ENCODE measurements at regions not wholly inside any gene's neighbourhood (a gene's known extent, or its start where the extent isn't known, plus 50 kb on each side); places are given as distances from the start of the nearest gene placed in this dataset.

GRCh38 chr11:116535120-116535519 is 237.7 kb downstream of the BUD13 start:
- H3K27ac ChIP-seq: no peak overlapping the region

GRCh38 chr11:116534270-116534975 is 238.4 kb downstream of the BUD13 start:
- no peak overlapping the region for H3K4me3 ChIP-seq
- no peaks in the 10 kb centered on the region for H3K36me3 ChIP-seq
- H3K27ac ChIP-seq: no peak overlapping the region
- no peaks in the 10 kb centered on the region for H3K9me3 ChIP-seq (replicated peaks)
- no peak for DNase-seq
- no peaks in the 10 kb centered on the region for H3K4me1 ChIP-seq
- H3K27me3 ChIP-seq: no peaks in the 10 kb centered on the region; the same call in 1 of the 2 replicates

More at GRCh38 chr11:116535120-116535519, 237.7 kb downstream of the BUD13 start:
- H3K36me3 ChIP-seq: no peaks in the 10 kb centered on the region
- DNase-seq: no peak
- H3K27me3 ChIP-seq: no peaks in the 10 kb centered on the region; the same call in 1 of the 2 replicates
- H3K4me1 ChIP-seq: no peaks in the 10 kb centered on the region
- H3K4me3 ChIP-seq: no peak overlapping the region
- H3K9me3 ChIP-seq (replicated peaks): no peaks in the 10 kb centered on the region

DNA sequence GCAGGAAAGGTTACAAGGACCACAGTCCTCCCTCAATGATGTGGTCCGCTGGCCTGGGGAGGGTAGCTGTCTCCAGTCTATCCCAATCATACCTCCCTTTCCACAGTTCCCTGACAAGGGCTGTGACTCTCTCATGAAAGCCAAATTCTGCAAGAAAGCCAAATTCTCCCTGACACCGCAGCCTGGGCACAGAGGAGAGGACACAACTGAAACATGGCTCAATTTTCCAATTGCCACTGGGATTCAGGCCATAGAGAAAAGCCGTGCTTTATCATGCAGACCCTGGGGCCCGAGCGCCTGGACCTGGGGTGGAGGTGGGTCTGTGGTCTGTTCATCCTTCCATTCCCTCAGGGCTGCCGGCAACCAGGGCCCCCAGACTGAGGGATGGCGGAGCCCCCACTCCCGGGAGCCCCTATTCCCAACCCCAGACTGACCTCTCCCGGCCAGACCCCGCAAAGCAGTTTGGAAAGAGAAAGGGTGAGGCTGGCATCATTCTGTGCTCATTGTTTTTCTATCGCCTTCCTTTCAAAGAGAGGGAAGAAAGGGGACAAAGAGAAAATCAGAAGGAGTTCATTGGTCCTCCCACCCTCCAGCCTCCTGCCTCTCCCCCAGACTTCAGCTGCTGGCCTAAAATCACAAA is 239.5 kb downstream of the BUD13 start:
- no peaks in the 10 kb centered on the region for H3K4me1 ChIP-seq
- no peaks in the 10 kb centered on the region for H3K9me3 ChIP-seq (replicated peaks)
- H3K4me3 ChIP-seq: no peak overlapping the region
- H3K36me3 ChIP-seq: no peaks in the 10 kb centered on the region
- no peaks in the 10 kb centered on the region; the same call in 1 of the 2 replicates for H3K27me3 ChIP-seq
- DNase-seq: no peak
- no peak overlapping the region for H3K27ac ChIP-seq

DNA sequence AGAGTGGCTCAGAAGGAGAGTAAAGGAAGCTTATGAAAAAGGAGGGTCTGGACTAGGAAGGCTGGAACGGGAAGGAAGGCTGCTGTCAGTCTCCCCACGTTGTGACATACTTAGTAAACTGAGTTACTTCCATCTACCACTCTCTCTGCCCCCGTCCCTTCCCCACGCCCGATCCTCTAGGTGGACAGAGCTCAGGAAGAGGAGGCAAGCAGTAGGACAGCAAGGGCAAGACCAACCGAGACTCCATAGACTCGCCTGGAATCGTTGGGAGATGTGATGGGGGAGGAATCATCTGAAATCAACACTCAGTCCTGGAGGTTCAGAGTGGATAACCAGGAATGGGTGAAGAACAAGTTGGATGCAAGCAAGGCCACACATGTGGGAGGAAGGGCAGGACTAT is 240.7 kb downstream of the BUD13 start:
- no peak overlapping the region for H3K4me3 ChIP-seq
- no peaks in the 10 kb centered on the region for H3K9me3 ChIP-seq (replicated peaks)
- H3K36me3 ChIP-seq: no peaks in the 10 kb centered on the region
- H3K4me1 ChIP-seq: no peaks in the 10 kb centered on the region
- H3K27ac ChIP-seq: no peak overlapping the region
- H3K27me3 ChIP-seq: no peaks in the 10 kb centered on the region; the same call in 1 of the 2 replicates
- DNase-seq: no peak

DNA sequence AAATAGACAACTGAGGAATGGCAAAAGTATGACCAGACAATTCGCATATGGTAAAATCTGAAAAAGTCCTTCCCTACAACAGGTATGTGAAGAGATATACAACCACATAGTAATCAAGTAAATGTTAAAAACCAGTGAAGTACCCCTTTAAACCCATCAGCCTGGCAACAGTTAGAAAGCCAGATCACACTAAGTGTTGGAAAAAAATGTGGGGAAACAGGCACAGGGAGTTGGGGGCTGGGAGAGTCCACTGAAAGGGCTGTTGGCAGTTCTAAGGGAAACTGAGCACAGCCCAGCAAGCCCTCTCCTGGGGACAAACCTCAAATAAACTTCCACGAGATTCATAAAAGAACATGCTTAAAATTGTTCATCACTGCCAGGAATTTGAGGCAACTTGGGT is 242.1 kb downstream of the BUD13 start:
- no peaks in the 10 kb centered on the region for H3K36me3 ChIP-seq
- no peak overlapping the region for H3K27ac ChIP-seq
- H3K9me3 ChIP-seq (replicated peaks): no peaks in the 10 kb centered on the region
- H3K4me1 ChIP-seq: no peaks in the 10 kb centered on the region
- no peak overlapping the region for H3K4me3 ChIP-seq
- H3K27me3 ChIP-seq: no peaks in the 10 kb centered on the region; the same call in 1 of the 2 replicates
- no peak for DNase-seq

DNA sequence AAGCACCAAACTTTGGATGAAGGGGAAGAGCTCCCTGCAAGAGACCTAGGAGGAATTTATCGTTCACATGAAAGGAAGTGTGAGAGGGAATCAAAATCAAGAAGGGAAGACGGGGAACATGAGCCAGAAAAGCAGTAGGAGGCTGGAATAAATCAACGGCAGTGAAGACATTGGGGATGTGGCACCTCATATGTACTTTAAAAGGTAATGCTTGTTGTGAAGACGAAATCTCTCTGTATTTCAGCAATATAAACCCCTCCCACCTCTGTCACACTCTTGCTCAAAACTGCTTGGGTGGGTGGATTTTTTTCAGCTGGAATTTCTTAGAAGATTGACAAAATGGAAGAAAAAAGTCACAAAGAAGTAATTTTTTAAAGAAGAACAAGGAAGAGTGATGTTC is 243.5 kb downstream of the BUD13 start:
- H3K4me1 ChIP-seq: no peaks in the 10 kb centered on the region
- no peaks in the 10 kb centered on the region for H3K27me3 ChIP-seq
- no peak overlapping the region for H3K4me3 ChIP-seq
- no peak overlapping the region for H3K27ac ChIP-seq
- no peaks in the 10 kb centered on the region for H3K36me3 ChIP-seq
- DNase-seq: no peak
- H3K9me3 ChIP-seq (replicated peaks): no peaks in the 10 kb centered on the region

GRCh38 chr11:116527180-116527991 is 245.4 kb downstream of the BUD13 start:
- no peaks in the 10 kb centered on the region for H3K27me3 ChIP-seq
- H3K9me3 ChIP-seq (replicated peaks): no peaks in the 10 kb centered on the region
- no peaks in the 10 kb centered on the region for H3K36me3 ChIP-seq
- no peaks in the 10 kb centered on the region for H3K4me1 ChIP-seq
- H3K4me3 ChIP-seq: no peak overlapping the region
- no peak for DNase-seq
- no peak overlapping the region for H3K27ac ChIP-seq

- Histone ChIP-seq H3K27ac (no peak overlapping the region), H3K9me3 (replicated peaks) (no peaks in the 10 kb centered on the region), H3K27me3 (no peaks in the 10 kb centered on the region), H3K4me1 (no peaks in the 10 kb centered on the region), H3K36me3 (no peaks in the 10 kb centered on the region), H3K4me3 (no peak overlapping the region)
- no peak for DNase-seq
Measured at GRCh38 chr11:116525961-116526495, 246.8 kb downstream of the BUD13 start.

DNA sequence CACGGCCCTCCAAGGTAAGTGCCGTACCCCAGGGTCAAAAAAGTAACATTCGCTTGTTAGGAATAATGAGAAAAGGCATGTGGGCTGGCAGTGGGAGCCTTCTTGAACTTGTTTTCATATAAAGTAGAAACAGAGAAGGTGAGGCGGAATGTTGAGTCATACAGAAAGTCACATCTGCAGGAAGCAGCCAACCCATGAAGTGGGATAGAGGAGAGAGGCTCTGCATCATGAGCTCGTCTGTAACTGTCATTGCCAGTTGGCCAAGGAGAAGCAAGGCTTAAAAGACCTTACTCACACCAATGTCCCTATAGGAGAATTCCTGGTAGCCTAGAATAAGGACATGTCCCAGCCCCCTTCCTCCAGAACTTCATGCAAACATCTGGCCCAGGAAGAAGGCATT is 253.3 kb downstream of the BUD13 start:
- Histone ChIP-seq H3K27me3 (no peaks in the 10 kb centered on the region), H3K4me1 (no peaks in the 10 kb centered on the region), H3K27ac (no peak overlapping the region), H3K4me3 (no peak overlapping the region), H3K36me3 (no peaks in the 10 kb centered on the region), H3K9me3 (replicated peaks) (no peaks in the 10 kb centered on the region)
- DNase-seq: no peak

DNA sequence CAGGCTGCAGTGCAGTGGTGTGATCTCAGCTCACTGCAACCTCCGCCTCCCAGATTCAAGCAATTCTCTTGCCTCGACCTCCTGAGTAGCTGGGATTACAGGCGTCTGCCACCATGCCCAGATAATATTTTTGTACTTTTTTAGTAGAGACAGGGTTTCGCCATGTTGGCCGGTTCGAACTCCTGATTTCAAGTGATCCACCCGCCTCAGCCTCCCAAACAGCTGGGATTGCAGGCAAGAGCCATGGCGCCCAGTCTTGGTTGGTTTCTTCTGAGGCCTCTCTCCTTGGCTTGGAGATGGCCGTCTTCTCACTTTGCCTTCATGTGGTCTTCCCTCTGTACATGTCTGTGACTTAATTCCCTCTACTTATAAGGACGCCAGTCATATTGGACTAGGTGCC is 254.6 kb downstream of the BUD13 start:
- H3K4me1 ChIP-seq: no peaks in the 10 kb centered on the region
- no peak for DNase-seq
- no peak overlapping the region for H3K27ac ChIP-seq
- H3K36me3 ChIP-seq: no peaks in the 10 kb centered on the region
- no peaks in the 10 kb centered on the region for H3K9me3 ChIP-seq (replicated peaks)
- no peaks in the 10 kb centered on the region for H3K27me3 ChIP-seq
- no peak overlapping the region for H3K4me3 ChIP-seq

DNA sequence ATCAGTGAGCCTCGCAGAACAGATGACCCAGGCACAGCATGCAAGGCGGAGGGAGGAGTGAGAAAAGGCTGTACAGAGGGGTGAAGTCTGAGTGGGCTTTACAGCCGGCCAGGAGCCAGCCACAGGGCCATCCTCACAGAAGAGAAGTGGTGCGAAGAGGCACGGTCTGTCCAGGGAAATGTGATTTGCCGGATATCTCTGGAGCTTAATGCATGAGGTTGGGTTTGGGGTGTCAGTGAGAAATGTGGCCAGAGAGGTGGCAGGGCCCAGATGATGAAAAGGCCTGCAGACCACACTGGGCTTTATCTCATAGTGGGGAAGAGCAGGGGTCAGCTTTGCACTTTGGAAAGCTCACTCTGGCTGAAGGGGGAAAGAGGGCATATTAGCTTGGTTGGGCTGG is 255.2 kb downstream of the BUD13 start:
- Histone ChIP-seq H3K4me1 (no peaks in the 10 kb centered on the region), H3K27ac (no peak overlapping the region), H3K4me3 (no peak overlapping the region), H3K36me3 (no peaks in the 10 kb centered on the region), H3K9me3 (replicated peaks) (no peaks in the 10 kb centered on the region), H3K27me3 (no peaks in the 10 kb centered on the region)
- no peak for DNase-seq

GRCh38 chr11:116517077-116517476 is 255.7 kb downstream of the BUD13 start:
- no peaks in the 10 kb centered on the region for H3K9me3 ChIP-seq (replicated peaks)
- no peak overlapping the region for H3K27ac ChIP-seq
- no peak for DNase-seq
- no peaks in the 10 kb centered on the region for H3K4me1 ChIP-seq
- H3K4me3 ChIP-seq: no peak overlapping the region
- no peaks in the 10 kb centered on the region for H3K36me3 ChIP-seq
- H3K27me3 ChIP-seq: no peaks in the 10 kb centered on the region

DNA sequence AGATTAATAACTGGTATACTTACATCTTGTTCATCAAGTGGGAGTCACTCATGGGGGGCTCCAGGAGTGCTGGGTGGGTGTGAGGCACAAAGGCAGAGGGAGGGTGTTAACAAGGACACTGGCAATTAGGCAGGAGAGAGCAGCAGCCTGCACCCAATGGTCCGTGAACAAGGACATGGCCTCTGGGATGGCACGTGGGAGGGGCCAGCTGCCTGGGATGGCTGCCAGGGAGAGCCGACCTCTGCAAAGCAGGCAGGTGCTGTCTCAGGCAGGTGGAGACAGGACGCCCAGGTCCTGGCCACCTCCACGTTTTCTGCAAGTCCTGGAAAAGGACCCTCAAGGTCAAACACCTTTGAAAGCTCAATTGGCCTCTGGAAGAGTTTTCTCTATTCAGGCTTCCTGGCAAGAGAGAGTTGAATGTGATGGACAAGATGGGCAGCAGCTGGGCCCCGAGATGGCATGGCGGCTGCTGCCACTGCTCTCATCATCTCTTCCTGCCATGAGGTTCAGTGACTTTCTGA is 257.1 kb downstream of the BUD13 start:
- no peaks in the 10 kb centered on the region for H3K9me3 ChIP-seq (replicated peaks)
- no peak overlapping the region for H3K4me3 ChIP-seq
- no peaks in the 10 kb centered on the region for H3K36me3 ChIP-seq
- no peak overlapping the region for H3K27ac ChIP-seq
- H3K27me3 ChIP-seq: no peaks in the 10 kb centered on the region
- DNase-seq: no peak
- H3K4me1 ChIP-seq: no peaks in the 10 kb centered on the region

DNA sequence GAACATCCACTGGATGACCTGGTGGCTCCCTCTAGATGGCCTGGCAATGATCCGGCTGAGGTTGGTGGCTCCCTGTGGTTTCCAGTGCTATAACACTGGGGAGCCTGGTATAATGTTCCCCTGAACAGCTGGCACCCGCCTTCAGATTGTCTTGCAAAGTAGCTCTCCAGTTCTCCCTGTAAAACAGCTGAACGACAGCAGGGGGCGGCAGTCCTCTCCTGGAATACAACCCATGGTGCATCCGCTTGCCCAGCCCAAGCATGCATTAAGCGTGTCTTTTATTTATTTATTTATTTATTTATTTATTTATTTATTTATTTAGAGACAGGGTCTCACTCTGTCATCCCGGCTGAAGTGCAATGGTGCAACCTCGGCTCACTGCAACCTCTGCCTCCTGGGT is 258.9 kb downstream of the BUD13 start:
- H3K4me3 ChIP-seq: no peak overlapping the region
- H3K27ac ChIP-seq: no peak overlapping the region
- H3K4me1 ChIP-seq: no peaks in the 10 kb centered on the region
- no peaks in the 10 kb centered on the region for H3K9me3 ChIP-seq (replicated peaks)
- no peaks in the 10 kb centered on the region for H3K27me3 ChIP-seq
- H3K36me3 ChIP-seq: no peaks in the 10 kb centered on the region
- DNase-seq: peak; percentile 23 to 24

Data from SJCRH30 (cell line).